ENCODE measurements at regions not wholly inside any gene's neighbourhood (a gene's known extent, or its start where the extent isn't known, plus 50 kb on each side); places are given as distances from the start of the nearest gene placed in this dataset.

- TF ChIP-seq ZNF552 (CRISPR knock-in tag; IDR thresholded peaks at IDR 0.05; ENCODE audit: borderline replicate concordance) (no peak), ETV5 (CRISPR knock-in tag; IDR thresholded peaks at IDR 0.05; ENCODE audit: borderline replicate concordance) (peak; percentile 78; the same call in 1 of the 2 replicates), RCOR2 (CRISPR knock-in tag; IDR thresholded peaks at IDR 0.05) (no peak), ZBTB46 (CRISPR knock-in tag; IDR thresholded peaks at IDR 0.05; ENCODE audit: borderline replicate concordance) (no peak), FOXA3 (CRISPR knock-in tag; IDR thresholded peaks at IDR 0.05) (peak; percentile 59; the same call in 1 of the 2 replicates), ZNF597 (CRISPR knock-in tag; IDR thresholded peaks at IDR 0.05) (no peak), SALL1 (CRISPR knock-in tag; IDR thresholded peaks at IDR 0.05) (peak; percentile 56), TFAP4 (IDR thresholded peaks at IDR 0.05; ENCODE audit: borderline replicate concordance, low read depth) (peak; percentile 17; the same call in 1 of the 2 replicates), ZBTB7B (CRISPR knock-in tag; IDR thresholded peaks at IDR 0.05) (0 out of 2 replicates have a peak, but pooled peaks have one; percentile 40), FOXO1 (CRISPR knock-in tag; IDR thresholded peaks at IDR 0.05) (peak; percentile 59), FOSL2 (CRISPR knock-in tag; IDR thresholded peaks at IDR 0.05) (peak; percentile 60), GATAD1 (CRISPR knock-in tag; IDR thresholded peaks at IDR 0.05) (no peak), DNMT3B (CRISPR knock-in tag; conservative IDR thresholded peaks at IDR 0.05) (no peak), HMGXB4 (CRISPR knock-in tag; IDR thresholded peaks at IDR 0.05; ENCODE audit: borderline replicate concordance in 1 of 2, low read depth in 1 of 2) (0 out of 4 replicates have a peak, but pooled peaks of 1 of the 2 experiments have one; percentile 22), SATB2 (CRISPR knock-in tag; IDR thresholded peaks at IDR 0.05) (no peak), ZNF644 (CRISPR knock-in tag; IDR thresholded peaks at IDR 0.05; ENCODE audit: low read depth) (peak; percentile 92), CBX5 (CRISPR knock-in tag; IDR thresholded peaks at IDR 0.05; ENCODE audit: borderline replicate concordance) (peak; percentile 65; the same call in 1 of the 2 replicates), RARA (CRISPR knock-in tag; IDR thresholded peaks at IDR 0.05) (peak; percentile 58), DPF2 (CRISPR knock-in tag; IDR thresholded peaks at IDR 0.05; ENCODE audit: borderline replicate concordance, low read depth) (peak; percentile 32; the same call in 1 of the 2 replicates), GMEB2 (CRISPR knock-in tag; IDR thresholded peaks at IDR 0.05; ENCODE audit: low read depth) (no peak), ELF1 (CRISPR knock-in tag; IDR thresholded peaks at IDR 0.05) (peak; percentile 46; the same call in 1 of the 2 replicates)
These were observed 542.9 kb upstream of the JAG1 start (continued) for GRCh38 chr20:11216451-11217314.
